Type B pancreatic cell (in vitro differentiated cells): ENCODE measurements at regions not wholly inside any gene's neighbourhood (a gene's known extent, or its start where the extent isn't known, plus 50 kb on each side); places are given as distances from the start of the nearest gene placed in this dataset.

Source experiments
- DNase-seq: peaks from one replicate; pipeline ENCODE4 v3.0.0; 2021; ENCODE audit warnings: mixed read lengths; ENCODE audit not compliant: unreplicated experiment; ENCODE audit errors: extremely low spot score
- H3K27ac Mint-ChIP-seq: 2 replicates; pipeline ENCODE4 v1.8.0; 2021; ENCODE audit warnings: mild to moderate bottlenecking, mixed read lengths
- H3K27me3 Mint-ChIP-seq: 2 replicates; pipeline ENCODE4 v1.8.0; 2021; ENCODE audit warnings: mixed read lengths
- H3K36me3 Mint-ChIP-seq: 2 replicates; pipeline ENCODE4 v1.8.0; 2021; ENCODE audit warnings: mixed read lengths
- H3K4me1 Mint-ChIP-seq: one replicate; pipeline ENCODE4 v1.8.0; 2021; ENCODE audit warnings: mixed read lengths; ENCODE audit not compliant: unreplicated experiment
- H3K4me3 Mint-ChIP-seq: 2 replicates; pipeline ENCODE4 v1.8.0; 2021; ENCODE audit warnings: mild to moderate bottlenecking, mixed read lengths
- H3K9me3 Mint-ChIP-seq: 2 replicates; pipeline ENCODE4 v1.8.0; 2021; ENCODE audit warnings: mixed read lengths
- CTCF ChIP-seq: fragments of 200-600 bp; sonication (generic); conservative IDR thresholded peaks from 2 replicates; pipeline ENCODE4 v1.5.0; 2021; ENCODE audit warnings: antibody characterized with exemption, mild to moderate bottlenecking

- no peak for DNase-seq
- H3K27me3 Mint-ChIP-seq = peaks cover 3% of the 10 kb centered on the region
- no peak for TF ChIP-seq CTCF
- H3K36me3 Mint-ChIP-seq = no peaks in the 10 kb centered on the region
- H3K9me3 Mint-ChIP-seq = no peaks in the 10 kb centered on the region
- no peak overlapping the region for H3K27ac Mint-ChIP-seq
- H3K4me1 Mint-ChIP-seq = no peaks in the 10 kb centered on the region
- H3K4me3 Mint-ChIP-seq = no peak overlapping the region
Measured at GRCh38 chr5:44900273-44900954, 91.7 kb downstream of the MRPS30 start.

- Mint-ChIP-seq H3K27me3 (no peaks in the 10 kb centered on the region), H3K27ac (no peak overlapping the region), H3K4me1 (no peaks in the 10 kb centered on the region), H3K9me3 (no peaks in the 10 kb centered on the region), H3K36me3 (no peaks in the 10 kb centered on the region), H3K4me3 (no peak overlapping the region)
- no peak for DNase-seq
- no peak for TF ChIP-seq CTCF
Measured at GRCh38 chr5:44907396-44907795, 98.6 kb downstream of the MRPS30 start.

- H3K4me3 Mint-ChIP-seq = no peak overlapping the region
- no peak overlapping the region for H3K27ac Mint-ChIP-seq
- H3K9me3 Mint-ChIP-seq = no peaks in the 10 kb centered on the region
- H3K27me3 Mint-ChIP-seq = no peaks in the 10 kb centered on the region
- no peak for DNase-seq
- no peaks in the 10 kb centered on the region for H3K4me1 Mint-ChIP-seq
- no peaks in the 10 kb centered on the region for H3K36me3 Mint-ChIP-seq
- no peak for TF ChIP-seq CTCF
Measured at GRCh38 chr5:44909004-44909403, 100.3 kb downstream of the MRPS30 start.

- DNase-seq = no peak
Measured at GRCh38 chr5:44911501-44911900, 102.8 kb downstream of the MRPS30 start.

GRCh38 chr5:44914221-44914620 is 105.5 kb downstream of the MRPS30 start:
- H3K27me3 Mint-ChIP-seq = no peaks in the 10 kb centered on the region
- no peak for DNase-seq
- H3K9me3 Mint-ChIP-seq = no peaks in the 10 kb centered on the region
- no peaks in the 10 kb centered on the region for H3K4me1 Mint-ChIP-seq
- no peak for TF ChIP-seq CTCF
- no peaks in the 10 kb centered on the region for H3K36me3 Mint-ChIP-seq
- no peak overlapping the region for H3K27ac Mint-ChIP-seq
- no peak overlapping the region for H3K4me3 Mint-ChIP-seq

More at GRCh38 chr5:44911501-44911900, 102.8 kb downstream of the MRPS30 start:
- no peaks in the 10 kb centered on the region for H3K9me3 Mint-ChIP-seq
- H3K4me1 Mint-ChIP-seq = no peaks in the 10 kb centered on the region
- H3K4me3 Mint-ChIP-seq = no peak overlapping the region
- H3K36me3 Mint-ChIP-seq = no peaks in the 10 kb centered on the region
- no peak overlapping the region for H3K27ac Mint-ChIP-seq
- TF ChIP-seq CTCF = no peak
- H3K27me3 Mint-ChIP-seq = no peaks in the 10 kb centered on the region
